Naive thymus-derived CD8-positive, alpha-beta T cell (primary cell): ENCODE measurements at regions not wholly inside any gene's neighbourhood (a gene's known extent, or its start where the extent isn't known, plus 50 kb on each side); places are given as distances from the start of the nearest gene placed in this dataset.
A peak's percentile ranks its signal among the peaks of the same experiment; 100 is the strongest.
"Not testable (repeated sequence)": the region's sequence is repeated elsewhere in the genome, so short reads cannot be mapped to it uniquely, and the experiment has no call there.

ENCODE experiments used
- ATAC-seq, 2 donors: fragments of 150-1000 bp; cut with Tn5 transposase in 1 of 2; sonication (Bioruptor Pico), chemical (Tn5 transposase) in 1 of 2; 1 replicate in 1 of 2; 2 replicates in 1 of 2; pipeline ENCODE4 v1.10.0; 2021; ENCODE audit warnings: mild to moderate bottlenecking in 2 of 2, moderate library complexity in 2 of 2
- POLR2A ChIA-PET: fragments of 350-600 bp; sonication (Branson Sonifier 250); formaldehyde crosslinking; loops from one replicate; lab custom pipeline; 2021; ENCODE audit warnings: antibody characterized with exemption; lab: Charles Lee
- DNase-seq, 10 donors: peaks; one replicate each; pipeline versions ENCODE4 v3.0.0 to v3.0.0-alpha.2; 2020 to 2022
- H3K27ac Mint-ChIP-seq, 10 donors: one replicate each; pipeline ENCODE4 v1.8.0; 2020 to 2022; ENCODE audit warnings: mild to moderate bottlenecking in 10 of 10, mixed read lengths in 10 of 10, moderate library complexity in 4 of 10, inconsistent platforms in 1 of 10
- H3K27me3 Mint-ChIP-seq, 5 donors: one replicate each; pipeline ENCODE4 v1.8.0; 2021 to 2022; ENCODE audit warnings: mixed read lengths in 5 of 5
- H3K36me3 Mint-ChIP-seq, 3 donors: one replicate each; pipeline ENCODE4 v1.8.0; 2020 to 2022; ENCODE audit warnings: mixed read lengths in 3 of 3, mild to moderate bottlenecking in 2 of 3, inconsistent platforms in 1 of 3
- H3K4me1 Mint-ChIP-seq, 4 donors: one replicate each; pipeline ENCODE4 v1.8.0; 2021 to 2022; ENCODE audit warnings: mixed read lengths in 4 of 4
- H3K4me3 Mint-ChIP-seq, 10 donors: one replicate each; pipeline ENCODE4 v1.8.0; 2020 to 2022; ENCODE audit warnings: mild to moderate bottlenecking in 10 of 10, mixed read lengths in 10 of 10, moderate library complexity in 6 of 10, inconsistent platforms in 1 of 10
- H3K9me3 Mint-ChIP-seq, 9 donors: one replicate each; pipeline ENCODE4 v1.8.0; 2020 to 2022; ENCODE audit warnings: mixed read lengths in 9 of 9, mild to moderate bottlenecking in 3 of 9, inconsistent platforms in 1 of 9, moderate library complexity in 1 of 9

GRCh38 chr2:17229414-17229813, 288.8 kb downstream of the RAD51AP2 start:
- Mint-ChIP-seq H3K4me3 (no peak overlapping the region), H3K9me3 (peaks cover 0 to 14% (median 2%) of the 10 kb centered on the region in 9 donors), H3K27me3 (no peaks in the 10 kb centered on the region), H3K36me3 (no peaks in the 10 kb centered on the region), H3K27ac (peak overlapping the region in 1 of 10 donors; percentile 82), H3K4me1 (no peaks in the 10 kb centered on the region)
- POLR2A ChIA-PET: no interaction called here
- DNase-seq (no peak), ATAC-seq (no peak)

GRCh38 chr2:17228461-17228860, 289.8 kb downstream of the RAD51AP2 start:
- POLR2A ChIA-PET: no interaction called here
- H3K36me3 Mint-ChIP-seq: no peaks in the 10 kb centered on the region
- no peaks in the 10 kb centered on the region for H3K4me1 Mint-ChIP-seq
- H3K9me3 Mint-ChIP-seq: peaks cover 0 to 14% (median 2%) of the 10 kb centered on the region in 9 donors
- H3K27me3 Mint-ChIP-seq: no peaks in the 10 kb centered on the region
- ATAC-seq: no peak
- H3K4me3 Mint-ChIP-seq: no peak overlapping the region
- no peak for DNase-seq
- no peak overlapping the region for H3K27ac Mint-ChIP-seq

- no peaks in the 10 kb centered on the region for H3K36me3 Mint-ChIP-seq
- DNase-seq (no peak), ATAC-seq (no peak)
- H3K27ac Mint-ChIP-seq: no peak overlapping the region
- H3K4me3 Mint-ChIP-seq: no peak overlapping the region
- H3K27me3 Mint-ChIP-seq: no peaks in the 10 kb centered on the region
- H3K9me3 Mint-ChIP-seq: peaks cover 0 to 14% (median 2%) of the 10 kb centered on the region in 9 donors
- H3K4me1 Mint-ChIP-seq: no peaks in the 10 kb centered on the region
- POLR2A ChIA-PET: no interaction called here
Observed at GRCh38 chr2:17227856-17228255, 290.4 kb downstream of the RAD51AP2 start.

DNA sequence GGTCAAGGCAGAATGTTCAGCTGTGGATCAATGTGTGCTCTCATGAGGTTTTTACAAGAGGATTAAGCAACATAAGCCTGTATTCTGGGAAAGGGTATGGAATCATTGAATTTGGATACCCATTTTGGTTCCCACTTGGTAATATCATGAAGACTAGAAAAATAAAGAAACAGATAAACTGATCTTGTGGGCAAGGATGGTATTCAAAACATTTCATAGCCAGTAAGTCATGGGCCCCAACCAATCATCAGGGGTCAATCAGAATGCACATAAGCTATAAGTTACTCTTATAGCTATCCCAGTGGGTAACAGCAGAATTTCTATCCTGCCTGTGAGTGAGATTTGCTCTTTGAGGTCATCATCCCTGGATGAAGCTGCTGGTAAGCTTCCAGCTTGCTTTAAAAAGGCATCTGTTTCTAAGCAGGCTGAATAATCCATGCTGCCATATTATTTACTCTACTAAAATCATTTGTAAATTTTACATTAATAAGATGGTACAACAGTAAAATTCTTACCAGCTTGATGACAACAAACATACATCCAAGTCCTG, 291.2 kb downstream of the RAD51AP2 start:
- Mint-ChIP-seq H3K27ac (no peak overlapping the region), H3K36me3 (no peaks in the 10 kb centered on the region)
- POLR2A ChIA-PET: no interaction called here

GRCh38 chr2:17223211-17223610, 295.0 kb downstream of the RAD51AP2 start:
- POLR2A ChIA-PET: no interaction called here
- Mint-ChIP-seq H3K9me3 (peaks cover 0 to 14% (median 2%) of the 10 kb centered on the region in 9 donors), H3K27me3 (no peaks in the 10 kb centered on the region), H3K36me3 (no peaks in the 10 kb centered on the region), H3K27ac (no peak overlapping the region), H3K4me1 (no peaks in the 10 kb centered on the region), H3K4me3 (no peak overlapping the region)
- no peak for ATAC-seq
- DNase-seq: no peak

More for the DNA sequence above, 291.2 kb downstream of the RAD51AP2 start:
- no peak overlapping the region for H3K4me3 Mint-ChIP-seq
- DNase-seq (no peak), ATAC-seq (no peak)
- H3K27me3 Mint-ChIP-seq: no peaks in the 10 kb centered on the region
- H3K4me1 Mint-ChIP-seq: no peaks in the 10 kb centered on the region
- H3K9me3 Mint-ChIP-seq: peaks cover 0 to 14% (median 3%) of the 10 kb centered on the region in 9 donors

DNA sequence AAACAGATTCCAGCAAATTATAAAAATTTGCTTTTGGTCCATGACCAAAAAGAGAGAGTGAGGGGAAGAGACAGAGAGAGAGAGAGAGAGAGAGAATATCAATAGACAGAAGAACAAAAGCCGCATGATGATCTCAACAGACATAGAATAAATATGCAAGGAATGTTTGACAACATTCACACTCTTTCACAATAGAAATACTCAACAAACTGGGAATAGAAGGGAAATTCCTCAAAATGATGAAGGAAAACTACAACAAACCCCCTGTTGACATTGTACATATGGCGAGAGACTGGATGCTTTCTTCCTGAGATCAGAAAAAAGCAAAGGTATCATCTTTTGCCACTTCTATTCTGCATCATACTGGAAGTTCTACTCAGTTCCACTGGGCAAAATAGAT, 309.7 kb downstream of the RAD51AP2 start:
- Mint-ChIP-seq H3K27ac (no peak overlapping the region), H3K9me3 (peaks cover 0 to 16% (median 7%) of the 10 kb centered on the region in 9 donors), H3K27me3 (no peaks in the 10 kb centered on the region), H3K4me3 (no peak overlapping the region), H3K36me3 (no peaks in the 10 kb centered on the region), H3K4me1 (no peaks in the 10 kb centered on the region)
- POLR2A ChIA-PET: no interaction called here
- no peak for DNase-seq
- ATAC-seq: no peak

DNA sequence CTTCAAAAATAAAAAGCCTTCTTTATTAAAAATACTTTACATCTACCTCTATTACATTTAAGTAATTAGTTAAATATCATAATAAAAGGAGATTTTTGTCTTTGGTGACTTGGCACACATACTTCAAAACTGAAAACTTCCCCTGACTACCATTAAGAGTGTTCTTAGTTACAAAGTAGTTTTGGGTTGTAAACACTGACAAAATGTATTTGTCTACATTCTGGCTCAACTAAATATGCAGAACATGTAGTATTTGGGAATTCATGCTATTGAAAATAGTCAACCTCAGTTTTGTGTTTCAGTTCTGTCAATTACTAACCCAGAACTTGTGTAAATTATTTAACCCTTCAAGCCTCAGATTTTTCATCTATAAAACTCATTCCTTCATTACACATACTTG, 311.5 kb downstream of the RAD51AP2 start:
- DNase-seq: no peak
- H3K27ac Mint-ChIP-seq: no peak overlapping the region
- POLR2A ChIA-PET: no interaction called here
- H3K9me3 Mint-ChIP-seq: peaks cover 0 to 16% (median 7%) of the 10 kb centered on the region in 9 donors
- H3K36me3 Mint-ChIP-seq: no peaks in the 10 kb centered on the region
- no peak for ATAC-seq
- no peaks in the 10 kb centered on the region for H3K27me3 Mint-ChIP-seq
- no peak overlapping the region for H3K4me3 Mint-ChIP-seq
- H3K4me1 Mint-ChIP-seq: no peaks in the 10 kb centered on the region

GRCh38 chr2:17204214-17204613, 314.0 kb downstream of the RAD51AP2 start:
- H3K27me3 Mint-ChIP-seq, ATAC-seq, H3K27ac Mint-ChIP-seq, DNase-seq, H3K4me1 Mint-ChIP-seq, H3K4me3 Mint-ChIP-seq, H3K36me3 Mint-ChIP-seq, POLR2A ChIA-PET: not testable (repeated sequence)
- H3K9me3 Mint-ChIP-seq: peaks cover 0 to 15% (median 7%) of the 10 kb centered on the region in 9 donors

DNA sequence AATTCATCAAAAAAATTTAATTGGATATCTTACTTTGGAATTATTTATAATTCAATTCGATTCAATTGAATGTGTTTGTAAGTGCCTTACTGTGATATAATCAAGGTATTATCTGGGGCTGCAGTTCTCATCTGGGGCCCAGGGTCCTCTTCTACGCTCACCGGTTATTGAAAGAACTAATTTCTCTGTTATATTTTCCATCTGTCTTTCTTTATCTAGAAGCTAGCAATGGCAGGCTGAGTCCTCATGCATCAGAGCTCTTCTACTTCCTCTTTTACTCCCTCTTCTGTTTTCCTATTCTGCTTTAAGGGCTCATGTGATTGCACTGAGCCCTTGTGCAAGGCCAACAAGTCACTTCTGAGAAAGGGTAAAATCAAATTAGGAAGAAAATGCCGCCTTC, 315.6 kb downstream of the RAD51AP2 start:
- H3K36me3 Mint-ChIP-seq, H3K27me3 Mint-ChIP-seq, H3K4me1 Mint-ChIP-seq, DNase-seq, H3K4me3 Mint-ChIP-seq, POLR2A ChIA-PET, ATAC-seq: not testable (repeated sequence)
- Mint-ChIP-seq H3K27ac (peak overlapping the region in 1 of 10 donors; percentile 47), H3K9me3 (peaks cover 0 to 25% (median 4%) of the 10 kb centered on the region in 9 donors)

GRCh38 chr2:17199741-17200140, 318.5 kb downstream of the RAD51AP2 start:
- Mint-ChIP-seq H3K9me3 (peaks cover 0 to 34% (median 4%) of the 10 kb centered on the region in 9 donors), H3K27ac (no peak overlapping the region), H3K36me3 (no peaks in the 10 kb centered on the region), H3K4me3 (no peak overlapping the region), H3K27me3 (peaks cover 0 to 1% (median 0%) of the 10 kb centered on the region in 5 donors), H3K4me1 (no peaks in the 10 kb centered on the region)
- no peak for ATAC-seq
- DNase-seq: no peak
- POLR2A ChIA-PET: no interaction called here

DNA sequence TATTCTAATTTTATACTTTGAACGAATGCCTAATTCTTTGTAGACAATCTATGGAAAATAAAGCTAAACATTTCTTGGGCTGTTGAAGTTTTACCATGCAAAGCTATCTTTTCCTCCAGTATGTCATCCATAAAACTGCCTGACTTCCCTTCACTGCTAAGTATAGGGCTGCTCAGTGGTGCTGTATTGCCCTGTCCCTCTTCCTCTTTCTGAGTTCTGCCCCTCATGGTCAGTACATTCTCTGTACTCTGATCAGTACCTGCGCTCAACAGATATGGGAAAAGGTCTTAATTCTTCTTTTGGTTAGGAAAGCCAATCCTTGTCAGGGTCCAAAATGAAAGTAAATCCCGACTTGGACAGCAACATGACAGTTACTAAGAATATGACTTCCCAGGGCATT, 321.9 kb downstream of the RAD51AP2 start:
- ATAC-seq (no peak), DNase-seq (no peak)
- POLR2A ChIA-PET: no interaction called here
- no peak overlapping the region for H3K27ac Mint-ChIP-seq
- no peaks in the 10 kb centered on the region for H3K4me1 Mint-ChIP-seq
- H3K9me3 Mint-ChIP-seq: peaks cover 0 to 22% (median 2%) of the 10 kb centered on the region in 9 donors
- peaks cover 0 to 1% (median 0%) of the 10 kb centered on the region in 5 donors for H3K27me3 Mint-ChIP-seq
- no peak overlapping the region for H3K4me3 Mint-ChIP-seq
- no peaks in the 10 kb centered on the region for H3K36me3 Mint-ChIP-seq

DNA sequence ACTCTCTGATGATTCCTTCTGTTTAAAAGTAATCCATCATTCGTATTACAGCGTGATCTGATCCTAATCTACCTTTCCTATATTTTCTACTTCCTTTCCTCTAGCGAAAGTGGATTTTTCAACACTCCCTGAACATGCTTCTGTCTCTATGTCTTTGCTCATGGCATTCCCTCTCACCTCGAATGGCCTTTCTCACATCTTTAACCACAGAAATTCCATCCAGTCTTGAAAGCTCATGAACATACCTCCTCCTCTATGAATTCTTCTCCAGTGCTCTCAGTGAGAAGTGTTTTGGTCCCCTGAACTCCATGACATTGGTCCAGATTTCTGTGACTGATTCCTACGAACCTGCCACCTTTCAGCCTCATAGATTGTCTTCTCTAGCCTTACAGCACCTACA, 323.2 kb downstream of the RAD51AP2 start:
- peaks cover 0 to 31% (median 2%) of the 10 kb centered on the region in 9 donors for H3K9me3 Mint-ChIP-seq
- no peak for DNase-seq
- no peak for ATAC-seq
- peaks cover 0 to 1% (median 0%) of the 10 kb centered on the region in 5 donors for H3K27me3 Mint-ChIP-seq
- no peak overlapping the region for H3K4me3 Mint-ChIP-seq
- H3K4me1 Mint-ChIP-seq: no peaks in the 10 kb centered on the region
- POLR2A ChIA-PET: no interaction called here
- no peak overlapping the region for H3K27ac Mint-ChIP-seq
- no peaks in the 10 kb centered on the region for H3K36me3 Mint-ChIP-seq

GRCh38 chr2:17194083-17194482, 324.2 kb downstream of the RAD51AP2 start:
- no peaks in the 10 kb centered on the region for H3K4me1 Mint-ChIP-seq
- peaks cover 0 to 1% (median 0%) of the 10 kb centered on the region in 5 donors for H3K27me3 Mint-ChIP-seq
- H3K4me3 Mint-ChIP-seq: no peak overlapping the region
- ATAC-seq (no peak), DNase-seq (no peak)
- no peaks in the 10 kb centered on the region for H3K36me3 Mint-ChIP-seq
- H3K9me3 Mint-ChIP-seq: peaks cover 0 to 36% (median 2%) of the 10 kb centered on the region in 9 donors
- POLR2A ChIA-PET: no interaction called here
- H3K27ac Mint-ChIP-seq: no peak overlapping the region

- POLR2A ChIA-PET, H3K27ac Mint-ChIP-seq, H3K36me3 Mint-ChIP-seq, H3K4me1 Mint-ChIP-seq, H3K4me3 Mint-ChIP-seq, ATAC-seq, H3K27me3 Mint-ChIP-seq, DNase-seq: not testable (repeated sequence)
- peaks cover 0 to 30% (median 2%) of the 10 kb centered on the region in 9 donors for H3K9me3 Mint-ChIP-seq
Observed at GRCh38 chr2:17193433-17193890, 324.8 kb downstream of the RAD51AP2 start.
